ENCODE measurements at regions not wholly inside any gene's neighbourhood (a gene's known extent, or its start where the extent isn't known, plus 50 kb on each side); places are given as distances from the start of the nearest gene placed in this dataset.

DNA sequence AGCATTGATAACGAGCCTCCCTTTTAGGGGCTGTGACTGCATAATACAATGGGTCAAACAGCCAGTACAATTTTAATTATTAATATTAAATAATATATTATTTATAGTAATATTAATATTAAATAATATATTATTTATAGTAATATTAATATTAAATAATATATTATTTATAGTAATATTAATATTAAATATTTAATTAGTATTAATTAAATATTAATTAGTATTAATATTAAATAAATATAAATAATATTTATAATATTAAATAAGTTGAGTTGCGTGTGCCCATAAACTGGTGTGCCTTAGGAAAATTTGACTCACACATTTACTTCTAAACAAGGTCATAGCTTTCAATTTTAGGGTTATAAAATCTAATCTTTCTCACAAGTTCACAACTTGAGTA lies 509.3 kb upstream of the RGS18 start:
- Mint-ChIP-seq H3K4me3 (no peak overlapping the region), H3K36me3 (ENCODE audit: low read depth) (no peaks in the 10 kb centered on the region), H3K27me3 (ENCODE audit: low read depth) (no peaks in the 10 kb centered on the region), H3K9me3 (no peaks in the 10 kb centered on the region), H3K4me1 (no peaks in the 10 kb centered on the region), H3K27ac (ENCODE audit: unreplicated experiment) (no peak overlapping the region)
- DNase-seq (ENCODE audit: low read depth, low spot score): no peak
- TF ChIP-seq CTCF (conservative IDR thresholded peaks at IDR 0.05): no peak

DNA sequence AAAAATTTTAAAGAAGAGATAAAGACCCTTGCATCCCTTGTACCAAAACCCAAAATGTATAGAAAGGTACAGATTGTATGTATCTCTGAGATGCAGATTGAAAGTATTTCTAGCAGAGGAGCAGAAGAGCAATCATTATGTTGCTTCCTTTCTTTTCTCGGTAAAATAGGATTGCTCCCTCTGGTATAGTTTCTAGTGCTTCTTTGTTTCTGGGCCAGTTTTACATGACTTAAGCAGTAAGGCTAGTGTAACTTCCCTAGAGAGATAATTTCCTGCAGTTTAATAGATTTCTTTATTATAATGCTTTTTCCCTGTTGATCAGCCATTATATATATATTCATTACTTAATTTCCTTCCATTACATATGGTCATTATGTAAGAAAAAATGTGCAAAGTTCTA lies 496.2 kb upstream of the RGS18 start:
- H3K9me3 Mint-ChIP-seq: peaks cover 3% of the 10 kb centered on the region
- no peak overlapping the region for H3K27ac Mint-ChIP-seq (ENCODE audit: unreplicated experiment)
- H3K27me3 Mint-ChIP-seq (ENCODE audit: low read depth): no peaks in the 10 kb centered on the region
- no peak for DNase-seq (ENCODE audit: low read depth, low spot score)
- H3K4me1 Mint-ChIP-seq: peaks cover 4% of the 10 kb centered on the region
- no peaks in the 10 kb centered on the region for H3K36me3 Mint-ChIP-seq (ENCODE audit: low read depth)
- no peak overlapping the region for H3K4me3 Mint-ChIP-seq
- no peak for TF ChIP-seq CTCF (conservative IDR thresholded peaks at IDR 0.05)

DNA sequence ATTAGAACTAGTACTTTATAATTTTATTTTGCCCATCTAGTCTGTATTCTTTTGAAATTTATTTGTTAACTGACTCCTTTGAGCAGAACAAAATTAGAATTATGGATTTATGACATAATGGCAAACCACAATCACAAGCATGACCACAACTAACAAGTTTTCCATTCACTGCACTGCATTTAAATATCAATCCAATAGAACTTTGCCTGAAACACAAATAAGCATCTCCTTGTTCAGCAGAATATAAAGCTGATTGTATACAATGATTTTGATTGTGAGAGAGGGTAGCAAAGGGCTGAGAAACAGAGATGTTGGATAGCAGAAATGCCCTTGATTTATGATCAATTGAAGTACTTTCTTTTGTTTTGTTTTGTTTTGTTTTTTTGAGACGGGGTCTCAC lies 495.5 kb upstream of the RGS18 start:
- peaks cover 3% of the 10 kb centered on the region for H3K9me3 Mint-ChIP-seq
- H3K36me3 Mint-ChIP-seq (ENCODE audit: low read depth): no peaks in the 10 kb centered on the region
- no peaks in the 10 kb centered on the region for H3K27me3 Mint-ChIP-seq (ENCODE audit: low read depth)
- peaks cover 4% of the 10 kb centered on the region for H3K4me1 Mint-ChIP-seq
- no peak for TF ChIP-seq CTCF (conservative IDR thresholded peaks at IDR 0.05)
- DNase-seq (ENCODE audit: low read depth, low spot score): no peak
- H3K27ac Mint-ChIP-seq (ENCODE audit: unreplicated experiment): no peak overlapping the region
- no peak overlapping the region for H3K4me3 Mint-ChIP-seq

GRCh38 chr1:191668525-191668924 lies 489.7 kb upstream of the RGS18 start:
- Mint-ChIP-seq H3K27me3 (ENCODE audit: low read depth) (no peaks in the 10 kb centered on the region), H3K9me3 (no peaks in the 10 kb centered on the region), H3K36me3 (ENCODE audit: low read depth) (no peaks in the 10 kb centered on the region), H3K4me3 (no peak overlapping the region), H3K4me1 (no peaks in the 10 kb centered on the region), H3K27ac (ENCODE audit: unreplicated experiment) (no peak overlapping the region)
- no peak for TF ChIP-seq CTCF (conservative IDR thresholded peaks at IDR 0.05)
- no peak for DNase-seq (ENCODE audit: low read depth, low spot score)

DNA sequence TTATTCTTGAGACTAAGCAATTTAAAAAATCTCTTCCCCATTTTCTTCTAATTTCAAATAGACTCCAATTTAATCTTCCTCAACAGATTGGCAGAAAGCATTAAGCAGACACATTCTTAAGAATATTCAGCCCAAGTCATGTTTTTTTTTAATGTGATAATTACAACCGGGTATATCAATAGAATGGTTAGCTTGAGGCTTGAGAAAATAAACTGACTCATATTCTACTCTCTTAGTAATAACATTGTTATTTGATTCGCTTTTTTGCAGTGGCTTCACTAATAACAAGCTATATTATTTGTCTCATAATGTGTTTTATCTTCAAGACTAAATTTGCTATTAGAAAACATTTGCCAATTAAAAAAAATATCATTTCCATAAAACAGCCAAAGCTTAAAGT lies 488.6 kb upstream of the RGS18 start:
- H3K27me3 Mint-ChIP-seq (ENCODE audit: low read depth): no peaks in the 10 kb centered on the region
- H3K4me1 Mint-ChIP-seq: no peaks in the 10 kb centered on the region
- no peak overlapping the region for H3K4me3 Mint-ChIP-seq
- DNase-seq (ENCODE audit: low read depth, low spot score): no peak
- TF ChIP-seq CTCF (conservative IDR thresholded peaks at IDR 0.05): no peak
- no peaks in the 10 kb centered on the region for H3K36me3 Mint-ChIP-seq (ENCODE audit: low read depth)
- no peak overlapping the region for H3K27ac Mint-ChIP-seq (ENCODE audit: unreplicated experiment)
- no peaks in the 10 kb centered on the region for H3K9me3 Mint-ChIP-seq

- no peaks in the 10 kb centered on the region for H3K36me3 Mint-ChIP-seq (ENCODE audit: low read depth)
- TF ChIP-seq CTCF (conservative IDR thresholded peaks at IDR 0.05): no peak
- H3K9me3 Mint-ChIP-seq: no peaks in the 10 kb centered on the region
- no peak overlapping the region for H3K27ac Mint-ChIP-seq (ENCODE audit: unreplicated experiment)
- no peaks in the 10 kb centered on the region for H3K27me3 Mint-ChIP-seq (ENCODE audit: low read depth)
- DNase-seq (ENCODE audit: low read depth, low spot score): no peak
- H3K4me1 Mint-ChIP-seq: no peaks in the 10 kb centered on the region
- no peak overlapping the region for H3K4me3 Mint-ChIP-seq
Measured at GRCh38 chr1:191671236-191671635, 487.0 kb upstream of the RGS18 start.

All from neural crest cell (in vitro differentiated cells).